C4-2B (cell line): ENCODE measurements at regions not wholly inside any gene's neighbourhood (a gene's known extent, or its start where the extent isn't known, plus 50 kb on each side); places are given as distances from the start of the nearest gene placed in this dataset.

ENCODE experiments used
- H3K27ac ChIP-seq: fragments of 450-650 bp; 2 replicates; pipeline ENCODE4 v1.5.1; 2017
- CTCF ChIP-seq: fragments of 450-650 bp; conservative IDR thresholded peaks from 2 replicates; pipeline ENCODE4 v1.5.1; 2017; ENCODE audit warnings: mild to moderate bottlenecking
- ZFX ChIP-seq: fragments of 450-650 bp; IDR thresholded peaks from 2 replicates; pipeline ENCODE4 v1.6.1; 2017

GRCh38 chr7:109951565-109951928 lies 1139.4 kb upstream of the LRRN3 start:
- TF ChIP-seq CTCF (no peak), ZFX (no peak)
- H3K27ac ChIP-seq = no peak overlapping the region

GRCh38 chr7:109955986-109956385 lies 1134.9 kb upstream of the LRRN3 start:
- no peak overlapping the region for H3K27ac ChIP-seq
- TF ChIP-seq CTCF (no peak), ZFX (no peak)

- TF ChIP-seq ZFX = no peak
- TF ChIP-seq CTCF = no peak
- H3K27ac ChIP-seq = no peak overlapping the region
Observed at GRCh38 chr7:109956916-109957315, 1134.0 kb upstream of the LRRN3 start.

GRCh38 chr7:109963741-109964140 lies 1127.2 kb upstream of the LRRN3 start:
- TF ChIP-seq ZFX (no peak), CTCF (no peak)
- H3K27ac ChIP-seq = no peak overlapping the region

- TF ChIP-seq ZFX = no peak
- no peak for TF ChIP-seq CTCF
Observed at GRCh38 chr7:109964780-109965179, 1126.1 kb upstream of the LRRN3 start.

GRCh38 chr7:109967406-109967805 lies 1123.5 kb upstream of the LRRN3 start:
- no peak overlapping the region for H3K27ac ChIP-seq
- TF ChIP-seq ZFX (no peak), CTCF (no peak)

More at GRCh38 chr7:109964780-109965179, 1126.1 kb upstream of the LRRN3 start:
- H3K27ac ChIP-seq = no peak overlapping the region

GRCh38 chr7:109983618-109984017 lies 1107.3 kb upstream of the LRRN3 start:
- H3K27ac ChIP-seq = no peak overlapping the region
- TF ChIP-seq CTCF (no peak), ZFX (no peak)
